ENCODE measurements at regions not wholly inside any gene's neighbourhood (a gene's known extent, or its start where the extent isn't known, plus 50 kb on each side); places are given as distances from the start of the nearest gene placed in this dataset.

- TF ChIP-seq TCF12 (IDR thresholded peaks at IDR 0.05; ENCODE audit: low read depth) = no peak
- no peak for TF ChIP-seq RAD21 (IDR thresholded peaks at IDR 0.05; ENCODE audit: low read depth)
- no peak for TF ChIP-seq FOXM1 (IDR thresholded peaks at IDR 0.05; ENCODE audit: borderline replicate concordance, low read depth)
- TF ChIP-seq TAF1 (IDR thresholded peaks at IDR 0.05; ENCODE audit: low read depth) = no peak
- no peak for TF ChIP-seq USF1 (IDR thresholded peaks at IDR 0.05)
- no peak for TF ChIP-seq NFIC (IDR thresholded peaks at IDR 0.05)
- no peak for TF ChIP-seq REST (IDR thresholded peaks at IDR 0.05; ENCODE audit: low read depth)
- TF ChIP-seq EP300 (IDR thresholded peaks at IDR 0.05; ENCODE audit: borderline replicate concordance) = no peak
- no peak for TF ChIP-seq CREB1 (IDR thresholded peaks at IDR 0.05; ENCODE audit: low read depth)
- TF ChIP-seq YY1 (IDR thresholded peaks at IDR 0.05; ENCODE audit: low read depth) = no peak
- TF ChIP-seq CEBPB (IDR thresholded peaks at IDR 0.05) = no peak
- no peak for TF ChIP-seq MAX (IDR thresholded peaks at IDR 0.05)
- no peak for TF ChIP-seq ZBTB7A (IDR thresholded peaks at IDR 0.05; ENCODE audit: low read depth)
Measured at GRCh38 chr2:82412021-82412420, 2047.1 kb downstream of the SUCLG1 start.
